Caki2 (cell line): ENCODE measurements at regions not wholly inside any gene's neighbourhood (a gene's known extent, or its start where the extent isn't known, plus 50 kb on each side); places are given as distances from the start of the nearest gene placed in this dataset.

Experiments used
- DNase-seq: peaks from one replicate; pipeline ENCODE4 v3.0.0-alpha.2; 2015; ENCODE audit warnings: low read depth
- in situ Hi-C: cut with HindIII; loops from 2 replicates; pipeline ENCODE4 v1.10.0; 2016; ENCODE audit warnings: low sequenced_read_pairs, low pct_unique_long_range_greater_than_20kb, mixed read lengths

GRCh38 chr7:21107101-21107500 is 320.4 kb upstream of the SP8 start:
- in situ Hi-C loops = no loop called here
- DNase-seq = no peak

- DNase-seq = no peak
- in situ Hi-C loops = no loop called here
Observed at GRCh38 chr7:21108182-21108581, 319.7 kb upstream of the SP4 start.

GRCh38 chr7:21113609-21114415 is 314.1 kb upstream of the SP4 start:
- in situ Hi-C loops = no loop called here
- DNase-seq = peak; percentile 95

DNA sequence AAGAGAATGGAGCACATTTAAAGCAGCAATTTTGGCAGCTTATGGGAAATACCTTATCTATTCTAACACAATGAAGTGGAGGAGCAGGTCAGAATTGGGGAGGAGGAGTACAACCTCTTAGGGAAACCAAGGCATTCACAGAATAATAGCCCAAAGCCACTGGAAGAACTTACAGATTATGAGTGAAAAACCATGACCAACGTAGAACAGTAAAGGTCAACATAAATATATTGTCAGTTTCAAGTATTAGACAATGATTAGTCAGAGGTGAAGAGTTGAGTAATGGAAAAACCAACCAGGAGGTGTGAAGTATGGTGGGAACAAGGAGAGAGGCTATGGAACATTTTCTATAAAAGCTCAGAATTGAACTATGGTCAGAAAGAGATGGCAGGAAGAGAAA is 304.3 kb upstream of the SP4 start:
- in situ Hi-C loops = no loop called here
- no peak for DNase-seq

GRCh38 chr7:21125297-21125696 is 302.6 kb upstream of the SP4 start:
- DNase-seq = no peak
- in situ Hi-C loops = no loop called here

- in situ Hi-C loops = no loop called here
- DNase-seq = no peak
Observed at GRCh38 chr7:21128062-21128817, 299.6 kb upstream of the SP4 start.

DNA sequence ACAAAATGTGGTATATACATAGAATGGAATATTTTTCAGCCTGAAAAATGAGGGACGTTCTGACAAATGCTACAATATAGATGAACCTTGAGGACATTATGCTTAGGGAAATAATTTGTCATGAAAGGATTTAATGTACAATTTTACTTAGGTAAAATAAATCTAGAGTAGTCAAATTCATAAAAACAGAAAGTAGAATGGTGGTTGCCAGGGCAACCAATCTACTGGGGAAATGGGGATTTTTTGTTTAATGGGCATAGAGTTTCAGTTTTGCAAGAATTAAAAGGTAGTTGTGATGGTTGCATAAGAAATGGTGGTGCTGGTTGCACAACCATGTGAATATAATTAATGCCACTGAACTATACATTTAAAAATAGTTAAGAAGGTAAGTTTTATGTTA is 296.0 kb upstream of the SP4 start:
- in situ Hi-C loops = no loop called here
- DNase-seq = no peak

GRCh38 chr7:21134631-21135030 is 293.3 kb upstream of the SP4 start:
- no peak for DNase-seq
- in situ Hi-C loops = no loop called here

- in situ Hi-C loops = no loop called here
- DNase-seq = no peak
Observed at GRCh38 chr7:21135437-21135836, 292.4 kb upstream of the SP4 start.

- DNase-seq = no peak
- in situ Hi-C loops = no loop called here
Observed at GRCh38 chr7:21137640-21138039, 290.2 kb upstream of the SP4 start.

GRCh38 chr7:21140622-21141021 is 287.3 kb upstream of the SP4 start:
- no peak for DNase-seq
- in situ Hi-C loops = no loop called here

- DNase-seq = no peak
- in situ Hi-C loops = no loop called here
Observed at GRCh38 chr7:21141476-21141875, 286.4 kb upstream of the SP4 start.

GRCh38 chr7:21142081-21142480 is 285.8 kb upstream of the SP4 start:
- in situ Hi-C loops = no loop called here
- peak; percentile 78 for DNase-seq

GRCh38 chr7:21146642-21147423 is 281.1 kb upstream of the SP4 start:
- DNase-seq = no peak
- in situ Hi-C loops = no loop called here

DNA sequence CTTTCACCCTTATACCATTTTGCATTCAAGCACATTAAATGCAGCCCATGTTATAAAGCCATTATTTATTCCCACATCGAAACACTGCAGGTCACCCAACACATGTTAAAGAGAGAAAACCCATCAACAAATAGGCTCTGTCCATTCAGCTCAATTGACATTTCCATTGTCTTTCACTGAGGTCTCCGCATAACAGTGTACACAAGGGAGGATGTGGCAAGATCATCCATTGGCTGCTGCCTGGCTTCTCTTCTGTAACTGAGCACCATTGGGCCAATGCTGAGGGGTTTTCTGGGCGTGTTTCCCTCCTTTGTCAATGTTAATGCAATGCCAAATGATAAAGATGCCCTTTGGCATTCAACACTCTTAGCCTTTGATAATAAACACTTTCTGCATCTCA is 278.1 kb upstream of the SP4 start:
- in situ Hi-C loops = no loop called here
- DNase-seq = no peak

DNA sequence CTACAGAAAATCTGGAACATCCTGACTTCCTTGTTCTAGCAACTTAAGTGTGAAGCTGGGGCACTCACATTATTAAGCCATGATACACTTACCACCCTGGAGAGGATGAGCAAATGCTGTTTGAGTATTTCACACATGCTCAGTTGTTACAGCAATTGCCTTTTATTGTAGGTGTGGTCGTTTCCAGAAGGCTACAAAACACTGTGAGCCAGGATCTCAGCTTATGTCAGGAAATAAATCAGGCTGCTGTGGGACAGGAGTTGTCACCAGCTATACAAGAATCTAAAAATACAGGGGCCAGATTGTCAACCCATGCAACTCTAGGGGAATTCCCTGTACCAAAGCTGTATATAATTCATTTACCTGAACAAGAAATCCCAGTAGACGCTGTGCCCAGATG is 273.3 kb upstream of the SP4 start:
- in situ Hi-C loops = no loop called here
- no peak for DNase-seq

DNA sequence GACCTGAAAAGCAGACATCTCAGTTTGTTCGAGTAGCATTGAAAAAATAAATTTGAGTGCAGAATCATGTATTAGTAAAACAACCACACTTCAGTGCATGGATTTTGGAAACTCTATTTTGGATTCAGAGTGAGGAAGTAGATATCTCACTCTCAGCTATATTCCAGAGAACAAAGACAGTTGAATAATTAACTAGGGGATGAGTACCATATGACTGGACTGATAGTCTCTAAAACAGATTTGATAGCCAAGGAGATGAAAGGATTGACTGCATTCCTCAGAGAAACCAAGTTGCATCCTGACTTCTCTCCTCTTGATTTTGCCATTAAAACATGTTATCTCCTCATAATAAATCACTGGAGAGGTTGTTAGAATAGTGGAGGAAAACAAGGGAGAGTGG is 268.4 kb upstream of the SP4 start:
- in situ Hi-C loops = no loop called here

DNA sequence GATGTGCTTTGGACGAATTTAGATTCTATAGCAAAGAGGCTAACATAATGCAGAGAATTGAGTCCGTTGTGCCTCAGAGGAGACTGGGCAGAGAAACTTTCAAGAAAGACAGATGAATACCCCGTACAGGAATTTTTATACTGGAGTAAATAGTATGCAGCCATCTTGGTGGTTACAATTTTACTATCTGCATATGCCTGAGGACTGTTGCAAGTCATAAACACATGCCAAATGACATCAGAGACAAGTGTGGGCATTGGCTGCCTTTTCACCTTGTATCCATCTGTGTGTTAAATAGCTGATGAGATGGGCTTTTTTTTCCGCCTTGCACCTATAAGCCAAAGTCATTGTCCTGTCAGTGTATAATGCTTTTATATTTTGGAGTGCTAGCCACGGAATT is 267.5 kb upstream of the SP4 start:
- no peak for DNase-seq
- in situ Hi-C loops = no loop called here

More for the DNA sequence above, 268.4 kb upstream of the SP4 start:
- no peak for DNase-seq

GRCh38 chr7:21167942-21168341 is 259.9 kb upstream of the SP4 start:
- in situ Hi-C loops = no loop called here
- no peak for DNase-seq
